SIG-M5 treated with dmso at 0.1 percent for 504 hours (cell line): ENCODE measurements at regions not wholly inside any gene's neighbourhood (a gene's known extent, or its start where the extent isn't known, plus 50 kb on each side); places are given as distances from the start of the nearest gene placed in this dataset.
"Not testable (repeated sequence)": the region's sequence is repeated elsewhere in the genome, so short reads cannot be mapped to it uniquely, and the experiment has no call there.

Experiments
- DNase-seq: peaks from one replicate; lab custom pipeline; 2025; ENCODE audit not compliant: unreplicated experiment; lab: John Stamatoyannopoulos, UW

DNA sequence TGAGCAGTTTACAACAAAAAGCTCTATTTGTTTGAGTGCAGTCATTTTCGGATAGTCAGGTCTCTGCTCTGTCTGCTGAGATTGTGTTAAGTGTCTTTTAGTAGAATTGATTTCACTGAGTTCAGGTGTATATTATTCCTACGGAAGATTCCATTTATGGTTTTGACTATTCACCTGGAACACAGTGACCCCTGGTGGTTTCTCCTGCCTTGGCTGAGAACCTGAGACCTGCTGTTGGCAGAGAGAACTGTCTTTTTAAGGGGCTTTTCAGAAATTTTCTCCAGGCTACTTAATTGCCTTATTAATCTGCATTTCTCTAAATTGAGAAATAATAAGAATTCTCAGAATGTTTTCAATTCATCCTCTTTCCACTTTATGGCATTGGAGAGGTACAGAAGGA is 508.0 kb downstream of the TBC1D32 start:
- peak; percentile 2 for DNase-seq

DNA sequence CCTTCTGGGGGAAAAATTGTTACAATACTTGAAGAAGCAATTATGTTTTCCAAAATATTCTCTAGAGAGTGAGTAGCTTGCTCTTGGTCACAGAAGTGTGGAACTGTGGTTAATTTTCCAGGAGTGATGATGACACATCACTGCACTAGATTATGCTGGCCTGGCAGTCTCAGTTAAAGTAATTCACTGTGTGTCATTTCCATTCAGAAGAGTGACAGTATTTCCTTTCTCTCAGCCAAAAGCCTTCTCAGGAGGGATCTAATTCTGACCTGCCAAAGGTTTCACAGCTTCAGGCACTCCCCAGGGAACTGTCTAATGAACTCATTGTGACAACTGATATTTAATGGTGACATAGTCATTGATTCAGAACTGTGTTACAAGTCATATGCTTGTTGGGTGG is 517.5 kb downstream of the TBC1D32 start:
- DNase-seq = no peak

DNA sequence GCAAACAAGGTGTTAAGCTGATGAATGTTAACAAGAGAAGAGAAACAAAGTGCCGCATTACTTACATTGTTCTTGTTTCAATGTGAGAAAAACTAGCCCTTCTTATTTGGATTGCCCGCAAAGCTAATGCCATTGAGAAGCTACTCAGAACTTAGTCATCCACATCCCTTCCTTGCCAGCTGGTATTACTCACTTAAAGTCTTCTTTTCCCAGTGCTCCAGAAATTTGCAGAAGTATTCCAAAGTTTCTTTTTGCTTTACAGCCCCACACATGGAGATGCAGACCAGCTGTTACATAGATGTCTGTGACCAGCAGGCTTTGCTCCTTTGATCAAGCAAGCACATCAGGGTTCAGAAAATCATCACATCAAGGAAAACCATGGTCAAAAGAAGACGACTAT is 529.0 kb downstream of the TBC1D32 start:
- DNase-seq = no peak

DNA sequence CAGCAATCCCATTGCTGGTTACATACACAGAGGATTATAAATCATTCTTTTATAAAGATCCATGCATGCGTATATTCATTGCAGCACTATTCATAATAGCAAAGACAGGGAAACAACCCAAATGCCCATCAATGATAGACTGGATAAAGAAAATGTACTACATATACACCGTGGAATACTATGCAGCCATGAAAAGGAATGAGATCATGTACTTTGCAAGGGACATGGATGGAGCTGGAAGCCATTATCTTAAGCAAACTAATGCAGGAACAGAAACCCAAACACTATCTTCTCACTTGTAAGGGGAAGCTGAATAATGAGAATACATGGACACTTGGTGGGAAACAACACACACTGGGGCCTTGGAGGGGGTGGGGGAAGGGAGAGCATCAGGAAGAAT is 529.7 kb downstream of the TBC1D32 start:
- DNase-seq = no peak

DNA sequence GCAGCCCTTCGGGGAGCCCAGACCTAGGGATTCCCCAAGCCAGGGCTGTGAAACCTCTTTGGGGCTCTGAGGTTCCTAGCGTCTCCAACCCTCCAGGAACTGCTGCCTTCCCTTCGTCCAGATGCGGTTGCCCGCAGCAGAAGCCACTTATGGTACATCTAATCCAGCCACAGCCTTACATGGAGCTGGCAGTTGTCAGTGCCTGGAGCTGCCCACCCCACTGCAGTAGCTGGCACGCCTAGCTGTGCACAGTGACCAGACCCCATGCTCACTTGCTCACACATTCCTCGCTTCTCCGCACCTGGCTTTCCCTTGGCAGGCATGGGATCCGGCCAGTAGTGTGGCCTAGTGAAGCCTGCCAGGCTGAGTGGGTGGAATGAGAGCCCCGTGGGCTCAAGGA is 547.6 kb downstream of the TBC1D32 start:
- no peak for DNase-seq

DNA sequence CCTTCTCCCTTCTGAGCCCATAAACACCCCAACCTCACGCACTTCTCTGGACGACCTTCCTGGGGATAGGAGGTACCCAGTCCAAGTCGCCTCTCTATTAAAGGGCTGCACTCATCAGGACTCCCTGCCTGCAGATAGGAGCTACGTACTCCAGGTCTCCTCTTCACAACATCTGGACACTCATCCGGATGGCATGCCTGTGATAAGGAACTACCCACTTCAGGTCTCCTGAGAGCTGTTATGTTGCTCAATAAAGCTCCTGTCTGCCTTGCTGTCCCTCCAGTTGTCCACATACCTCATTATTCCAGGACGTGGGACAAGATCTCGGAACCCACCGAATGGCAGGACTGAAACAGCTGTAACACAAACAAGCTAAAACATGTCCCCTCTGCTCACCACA is 548.0 kb downstream of the TBC1D32 start:
- DNase-seq = no peak

DNA sequence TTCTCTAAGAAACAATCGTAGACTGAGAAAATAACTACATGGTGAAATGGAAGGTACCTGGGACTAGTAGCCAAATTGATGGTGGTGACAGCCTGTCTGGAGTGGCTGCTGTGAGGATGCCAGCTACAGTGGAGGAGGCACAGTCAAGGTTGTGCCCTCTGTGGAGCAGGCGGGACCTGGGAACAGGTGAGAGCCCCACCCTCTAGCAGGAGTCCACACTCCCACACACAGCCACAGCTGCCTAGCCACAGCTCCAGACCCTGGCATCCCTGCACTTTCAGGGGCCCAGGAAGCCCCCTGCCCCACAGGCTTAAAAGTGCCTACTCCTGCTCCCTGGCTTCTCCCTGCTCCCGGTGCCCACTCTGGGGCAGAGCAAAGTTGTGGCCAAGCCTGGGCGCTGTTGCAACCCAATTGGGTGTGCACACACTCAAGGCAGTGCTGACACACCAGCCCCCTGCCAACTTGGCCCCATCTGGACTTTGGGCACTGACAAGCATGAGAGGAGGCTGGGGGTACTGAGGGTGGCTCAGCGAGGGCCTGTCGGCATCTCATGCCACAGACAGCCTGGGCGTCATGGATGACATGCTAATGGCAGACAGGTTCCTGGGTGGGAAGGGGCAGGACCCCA is 548.7 kb downstream of the TBC1D32 start:
- no peak for DNase-seq

DNA sequence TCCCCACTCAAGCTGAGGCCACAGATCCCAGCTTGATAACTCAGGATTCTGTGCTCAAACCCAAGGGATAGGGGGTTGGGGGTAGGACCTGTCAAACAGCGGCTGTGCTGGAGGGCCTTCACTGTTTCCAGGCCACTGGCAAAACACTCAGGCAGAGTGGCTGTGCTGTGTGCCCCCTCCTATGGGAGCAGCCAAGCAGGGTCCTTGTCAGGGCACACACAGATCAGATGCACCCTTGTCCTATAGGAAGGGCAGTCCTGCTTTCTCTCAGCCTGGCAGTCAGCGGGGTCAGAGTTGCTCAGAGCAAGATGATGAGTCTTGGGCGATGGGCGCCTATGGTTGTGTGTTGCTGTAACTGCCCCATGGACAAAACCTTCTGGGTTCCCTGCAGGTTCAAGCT is 554.8 kb downstream of the TBC1D32 start:
- no peak for DNase-seq

DNA sequence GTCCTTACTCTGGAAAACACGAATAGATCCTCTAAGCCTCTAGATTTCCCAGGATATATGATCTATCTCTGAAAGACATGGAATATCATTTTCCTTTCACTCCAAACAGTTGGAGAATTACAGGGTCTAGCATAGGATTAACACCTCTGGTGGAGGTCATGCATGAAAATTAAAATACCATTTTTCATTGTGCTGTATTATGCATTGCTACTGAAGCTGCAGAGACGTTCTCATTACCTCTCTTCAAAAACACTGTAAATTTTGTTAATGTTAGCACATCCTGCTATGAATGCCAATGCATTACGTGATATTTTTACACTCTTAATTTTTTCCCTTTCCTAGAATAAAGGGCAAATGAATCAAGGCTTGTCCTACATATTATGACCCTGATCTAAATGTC is 558.6 kb downstream of the TBC1D32 start:
- DNase-seq = no peak

DNA sequence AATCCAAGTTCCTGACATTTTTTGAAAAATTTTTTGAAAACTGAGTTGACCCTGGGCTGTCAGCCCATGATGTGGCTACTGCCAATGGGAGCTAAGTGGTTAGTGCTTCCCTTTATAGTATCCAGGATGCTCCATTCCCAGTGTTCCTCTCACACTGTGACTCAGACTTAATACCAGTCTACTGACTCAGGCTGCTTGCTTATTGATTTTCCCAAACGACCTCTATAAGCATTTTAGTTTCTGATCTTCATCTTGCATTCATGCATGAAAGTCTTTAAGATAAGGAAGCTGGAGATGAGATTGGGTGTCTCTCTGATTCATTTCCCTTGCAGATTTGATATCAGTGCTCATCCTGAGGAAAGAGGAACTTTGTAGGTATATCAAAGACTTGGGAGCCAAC is 560.0 kb downstream of the TBC1D32 start:
- no peak for DNase-seq

DNA sequence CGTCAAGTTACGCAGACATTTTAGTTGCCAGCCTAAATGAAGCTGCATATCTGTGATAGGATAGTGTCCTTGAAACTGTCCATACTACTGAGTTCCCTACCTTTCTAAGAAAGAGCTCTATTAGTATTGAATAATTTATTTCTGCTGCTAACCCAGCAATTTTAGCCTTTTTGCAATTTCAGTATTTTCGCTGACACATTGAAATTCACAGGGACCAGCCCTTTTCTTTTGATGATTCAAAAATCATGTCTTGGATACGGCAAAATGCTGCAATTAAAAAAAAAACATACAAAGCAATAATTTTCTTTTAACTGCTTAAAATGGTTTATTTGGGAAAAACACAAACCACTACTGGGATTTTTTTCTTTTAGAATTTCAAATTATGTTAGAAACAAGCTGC is 563.3 kb downstream of the TBC1D32 start:
- no peak for DNase-seq

DNA sequence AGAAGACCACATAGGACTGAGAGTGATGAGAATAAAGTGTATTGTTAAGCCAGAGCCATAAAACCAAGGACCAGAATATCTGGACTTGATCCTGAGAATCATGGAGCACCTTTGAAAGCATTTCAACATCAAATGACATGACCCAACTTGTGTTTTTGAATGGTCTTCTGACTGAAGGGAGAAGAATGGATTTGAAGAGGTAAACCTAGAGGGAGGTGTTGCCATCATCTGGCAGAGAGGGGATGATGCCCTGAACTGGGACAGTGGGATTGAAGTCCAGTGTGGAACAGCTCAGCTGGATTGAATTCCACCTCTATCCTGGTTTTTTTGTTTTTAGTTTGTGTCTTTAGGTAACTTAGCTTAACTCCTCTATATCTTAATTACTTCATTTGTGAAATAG is 570.0 kb downstream of the TBC1D32 start:
- no peak for DNase-seq

DNA sequence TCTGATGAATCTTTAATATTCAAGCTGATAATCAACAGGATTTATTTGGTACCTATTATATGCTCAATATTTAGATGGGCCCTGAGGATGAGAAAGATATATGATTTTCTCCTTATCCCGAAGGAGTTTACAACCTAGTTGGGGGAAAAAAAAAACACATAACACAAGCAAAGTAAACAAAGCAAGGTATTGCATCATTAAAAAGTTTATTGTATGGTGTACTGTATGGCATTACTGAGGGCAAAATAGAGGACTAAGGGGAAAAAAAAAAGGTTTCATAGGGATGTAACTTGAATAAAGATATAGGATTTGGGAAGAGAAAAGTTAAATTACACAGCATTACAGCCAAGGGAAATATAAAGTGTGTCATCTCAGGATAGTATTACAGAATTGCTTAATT is 574.7 kb downstream of the TBC1D32 start:
- DNase-seq = no peak

DNA sequence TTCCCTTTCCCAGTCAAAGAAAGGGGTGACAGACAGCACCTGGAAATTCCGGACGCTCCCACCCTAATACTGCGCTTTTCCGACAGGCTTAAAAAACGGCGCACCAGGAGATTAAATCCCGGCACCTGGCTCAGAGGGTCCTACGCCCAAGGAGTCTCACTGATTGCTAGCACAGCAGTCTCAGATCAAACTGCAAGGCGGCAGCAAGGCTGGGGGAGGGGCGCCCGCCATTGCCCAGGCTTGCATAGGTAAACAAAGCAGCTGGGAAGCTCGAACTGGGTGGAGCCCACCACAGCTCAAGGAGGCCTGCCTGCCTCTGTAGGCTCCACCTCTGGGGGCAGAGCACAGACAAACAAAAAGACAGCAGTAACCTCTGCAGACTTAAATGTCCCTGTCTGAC is 585.7 kb downstream of the TBC1D32 start:
- not testable (repeated sequence) for DNase-seq

DNA sequence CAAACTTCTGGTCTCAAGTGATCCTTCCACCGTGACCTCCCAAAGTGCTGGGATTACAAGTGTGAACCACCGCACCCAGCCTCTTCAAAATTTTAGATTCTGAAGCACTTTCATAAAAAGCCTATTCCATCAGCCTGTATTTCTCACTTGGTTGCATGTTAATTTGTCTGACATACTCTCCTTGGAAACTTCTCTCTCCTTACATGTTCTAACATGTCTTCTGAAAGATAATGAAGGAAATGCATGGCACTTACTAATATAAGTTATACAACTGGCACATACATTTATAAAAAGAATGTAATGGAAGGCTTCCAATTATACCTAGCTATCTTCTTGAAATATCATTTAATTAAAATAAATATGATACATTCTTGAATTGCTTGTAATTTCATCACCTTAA is 597.5 kb downstream of the TBC1D32 start:
- DNase-seq = no peak

DNA sequence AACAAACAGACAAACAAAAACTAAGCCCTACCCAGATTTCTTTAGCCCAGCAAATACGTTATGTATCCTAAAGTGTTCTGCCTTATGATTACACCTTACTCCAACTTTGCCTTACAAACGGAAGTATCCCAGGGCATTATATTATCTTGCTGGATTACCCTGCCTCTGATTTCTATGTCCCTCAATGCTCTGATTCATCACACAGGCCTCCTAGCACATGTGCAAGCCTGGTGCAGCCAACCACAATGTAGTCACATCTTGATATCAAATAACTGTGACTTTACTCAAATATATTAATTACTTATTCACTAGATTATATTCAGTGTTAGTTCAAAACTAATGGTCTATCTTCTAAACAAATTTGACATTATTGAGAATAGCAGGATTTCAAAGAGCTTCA is 598.6 kb downstream of the TBC1D32 start:
- no peak for DNase-seq

DNA sequence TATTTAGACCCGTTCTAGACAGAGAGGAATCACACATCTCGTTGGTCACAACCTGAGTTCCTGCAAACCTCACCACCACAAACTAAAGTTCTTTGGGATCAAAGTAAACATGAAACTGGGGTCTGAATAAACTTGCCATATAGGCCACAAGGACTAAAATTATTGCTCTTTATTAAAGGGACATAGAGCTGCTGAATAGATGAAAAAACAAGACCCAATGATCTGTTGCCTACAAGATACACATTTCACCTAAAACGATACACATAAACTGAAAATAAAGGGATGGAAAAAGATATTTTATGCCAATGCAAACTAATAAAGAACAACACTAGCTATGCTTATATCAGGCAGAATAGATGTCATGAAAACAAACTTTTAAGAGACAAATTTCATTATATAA is 623.0 kb downstream of the TBC1D32 start:
- DNase-seq = no peak

DNA sequence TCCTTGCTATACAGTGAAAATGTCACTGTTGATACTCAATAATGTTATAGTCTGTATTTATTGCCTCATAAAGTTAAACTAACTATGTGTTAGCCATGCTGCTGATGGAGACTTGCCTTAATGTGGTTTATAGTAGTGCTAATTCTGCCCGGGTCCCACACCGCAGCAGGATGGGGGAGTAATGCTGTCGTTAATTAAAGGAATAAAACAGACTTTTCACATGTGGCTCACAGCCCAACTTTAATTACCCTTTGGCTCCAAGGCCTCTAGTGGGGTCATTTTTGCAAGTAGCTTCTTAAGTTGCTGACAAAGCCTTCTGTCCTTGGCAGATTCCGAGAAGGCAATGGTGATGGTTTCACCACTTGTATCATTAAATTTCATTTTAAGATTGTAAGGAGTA is 634.3 kb downstream of the TBC1D32 start:
- no peak for DNase-seq

DNA sequence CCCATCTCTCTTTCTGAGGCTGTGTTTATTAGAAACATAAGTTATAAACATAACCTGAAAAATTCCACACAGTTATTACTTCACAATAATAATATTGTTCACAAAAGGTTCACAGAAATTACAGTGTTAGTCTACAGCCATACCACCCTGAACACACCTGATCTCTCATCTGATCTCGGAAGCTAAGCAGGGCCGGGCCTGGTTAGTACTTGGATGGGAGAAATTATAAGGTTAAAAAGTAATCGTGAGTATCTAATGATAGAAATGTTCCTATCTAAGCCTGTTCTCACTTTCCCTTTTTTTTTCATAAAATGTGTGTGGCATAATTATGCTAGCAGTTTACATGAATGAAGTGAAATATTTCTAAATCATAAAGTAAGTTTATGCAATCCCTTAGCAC is 647.8 kb downstream of the TBC1D32 start:
- DNase-seq = no peak

DNA sequence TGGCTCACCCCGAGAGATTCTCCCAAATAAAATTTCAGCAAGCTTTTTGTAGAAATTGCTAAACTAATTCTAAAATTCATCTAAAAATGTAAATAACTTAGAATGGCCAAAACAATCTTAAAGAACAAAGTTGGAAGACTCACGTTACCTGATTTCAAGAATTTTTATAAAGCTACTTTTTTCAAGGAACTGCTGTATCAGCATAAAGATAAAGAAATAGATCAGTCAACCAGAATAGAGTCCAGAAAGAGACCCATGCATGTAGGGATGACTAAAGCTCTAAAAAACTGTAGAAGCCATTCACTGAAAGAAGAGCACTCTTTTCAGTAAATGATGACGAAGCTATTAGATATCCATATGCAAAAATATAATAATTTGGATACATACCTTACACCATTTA is 652.1 kb downstream of the TBC1D32 start:
- DNase-seq = no peak

DNA sequence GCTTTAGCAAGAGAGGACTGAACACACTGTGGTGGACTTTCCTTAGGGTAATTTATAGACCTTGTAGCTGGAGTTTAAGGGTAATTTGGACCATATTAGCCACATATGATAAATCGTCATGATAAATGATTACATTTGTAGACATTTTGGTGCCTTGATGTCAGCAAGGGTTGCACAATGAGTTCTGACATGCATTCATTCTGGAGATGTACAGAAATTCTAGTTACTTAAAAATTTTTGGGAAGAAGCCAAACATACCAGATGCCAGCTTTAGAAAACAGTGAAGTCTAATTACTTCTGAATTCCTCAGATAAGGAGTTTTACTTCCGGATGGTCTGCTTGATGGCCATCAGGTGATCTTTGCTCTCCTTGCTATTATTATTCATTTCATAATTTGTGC is 653.1 kb downstream of the TBC1D32 start:
- DNase-seq = no peak

DNA sequence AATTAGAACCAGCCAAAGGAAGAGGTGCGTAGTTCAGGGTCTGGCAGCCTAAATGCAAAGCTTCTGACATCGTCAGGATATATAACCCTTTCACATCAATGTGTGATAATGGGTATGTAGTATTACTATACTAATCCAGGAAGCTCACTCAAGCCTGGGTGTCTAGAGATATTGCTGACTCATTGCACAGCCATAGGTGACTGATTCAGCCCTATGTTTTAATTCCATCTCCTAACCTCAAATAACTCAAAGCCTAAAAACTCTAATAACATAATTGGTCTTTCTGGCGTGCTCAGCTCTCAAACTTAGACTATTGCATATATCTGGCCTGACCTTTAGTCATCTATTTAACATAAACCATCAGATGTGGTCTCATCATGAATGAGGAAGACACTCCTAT is 658.4 kb downstream of the TBC1D32 start:
- no peak for DNase-seq

DNA sequence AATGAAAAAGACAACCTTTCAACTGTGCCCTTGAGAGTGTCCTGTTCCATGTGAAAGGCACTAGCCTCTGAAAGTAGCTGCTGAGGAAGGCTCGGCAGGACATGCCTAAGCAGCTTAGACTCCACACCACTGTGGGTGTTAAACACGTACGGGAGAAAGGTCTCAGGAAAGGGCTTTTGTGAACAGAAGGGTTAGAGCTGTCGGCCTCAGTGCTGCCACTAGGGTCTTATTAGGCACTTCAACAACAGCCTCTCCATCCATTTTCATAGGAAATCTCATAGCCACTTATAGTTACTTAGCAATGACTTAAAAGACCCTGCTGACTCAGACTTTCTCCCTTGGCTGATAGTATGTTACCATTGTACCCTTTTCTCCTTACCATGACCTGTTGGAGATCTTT is 662.8 kb downstream of the TBC1D32 start:
- DNase-seq = no peak

DNA sequence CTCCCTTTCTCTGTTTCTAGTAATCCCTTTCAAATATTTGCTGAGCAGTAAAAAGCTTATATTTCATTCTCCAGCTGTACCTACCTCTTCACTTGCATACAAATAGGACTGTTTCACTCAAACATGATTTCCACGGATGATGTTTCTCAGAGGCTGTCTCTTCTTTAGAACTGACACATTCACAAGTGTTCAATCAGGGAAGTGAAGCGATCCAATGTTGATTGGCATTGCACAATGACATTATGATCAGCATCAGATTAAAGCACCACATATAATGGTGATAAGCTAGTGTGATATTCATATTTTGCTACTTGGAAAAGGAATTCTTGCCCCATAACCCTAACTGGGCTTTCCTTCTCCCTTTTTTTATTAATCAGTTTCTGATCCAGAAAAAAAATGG is 681.8 kb downstream of the TBC1D32 start:
- no peak for DNase-seq
